ENCODE measurements at regions not wholly inside any gene's neighbourhood (a gene's known extent, or its start where the extent isn't known, plus 50 kb on each side); places are given as distances from the start of the nearest gene placed in this dataset.

DNA sequence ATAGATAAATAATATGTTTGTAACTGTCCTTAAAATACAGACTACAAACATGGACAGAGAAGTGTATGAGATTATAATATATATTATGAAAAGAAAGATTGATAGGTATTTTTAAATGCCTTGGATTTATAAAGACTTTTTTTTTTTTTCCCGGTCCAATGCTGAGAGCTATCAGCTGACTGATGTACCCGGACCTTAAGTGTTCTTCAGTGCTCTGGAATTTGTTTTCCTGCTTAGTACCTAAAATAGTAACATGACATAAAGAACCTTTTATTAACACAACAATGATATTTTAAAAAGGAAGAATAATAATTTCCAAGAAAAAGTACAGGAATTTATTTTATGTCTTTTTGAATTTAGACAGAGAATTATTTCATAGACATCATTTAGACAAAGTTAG, 795.5 kb upstream of the PCDH9 start:
- intact Hi-C loops (cut with micrococcal nuclease; ENCODE audit: unreplicated experiment), result no loop called here
- no peaks in the 10 kb centered on the region for H3K9me3 Mint-ChIP-seq (ENCODE audit: unreplicated experiment)
- H3K4me3 Mint-ChIP-seq (ENCODE audit: unreplicated experiment), result no peak overlapping the region

DNA sequence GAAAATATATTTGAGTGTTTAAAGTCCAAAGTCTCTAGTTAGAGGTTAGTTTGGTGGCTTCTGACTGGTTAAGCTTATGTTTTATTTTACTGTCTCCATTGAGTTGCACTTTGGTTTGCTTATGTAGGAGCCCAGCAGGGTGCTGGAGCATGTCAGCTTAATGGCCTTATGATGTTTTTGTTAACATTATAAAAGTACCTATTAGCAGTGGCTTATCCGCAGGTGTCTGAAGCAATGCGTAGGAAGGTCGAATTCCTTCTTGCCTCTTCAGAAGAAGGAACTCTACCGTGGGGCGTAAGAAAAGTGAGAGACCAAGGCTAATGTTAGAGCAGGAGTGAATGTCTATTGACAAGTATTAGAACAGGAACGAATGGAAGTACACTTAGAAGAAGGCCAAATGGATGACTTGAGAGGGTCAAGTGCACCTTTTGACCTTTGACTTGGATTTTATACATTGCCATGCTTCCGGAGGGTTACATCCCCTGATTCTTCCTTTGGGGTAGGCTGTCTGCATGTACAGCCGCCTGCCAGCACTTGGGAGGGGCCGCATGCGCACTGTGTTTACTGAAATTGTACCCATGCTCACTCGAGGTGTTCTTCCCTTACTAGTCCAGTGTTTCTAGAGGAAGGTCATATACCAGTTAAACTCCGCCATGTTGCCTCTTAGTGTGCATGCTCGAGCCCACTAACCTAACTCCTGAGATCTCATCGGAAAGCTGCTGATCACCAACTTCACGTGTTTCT, 793.9 kb upstream of the PCDH9 start:
- Histone ChIP-seq H3K9me3 (no peaks in the 10 kb centered on the region; the same call in 1 of the 2 replicates), H3K36me3 (ENCODE audit: control insufficient read depth, insufficient read depth, low read length) (no peaks in the 10 kb centered on the region), H3K4me1 (no peaks in the 10 kb centered on the region), H3K4me3 (ENCODE audit: low read depth, low read length) (no peak overlapping the region), H3K27me3 (replicated peaks; ENCODE audit: control insufficient read depth, insufficient read depth, low read length) (no peaks in the 10 kb centered on the region)
- DNase-seq, result no peak
- no peaks in the 10 kb centered on the region for H3K9me3 Mint-ChIP-seq (ENCODE audit: unreplicated experiment)
- BruUV-seq (replicated peaks), result no TSS peak
- ChIA-PET CTCF (no interaction called here), POLR2A (no interaction called here)
- intact Hi-C loops (cut with micrococcal nuclease; ENCODE audit: unreplicated experiment), result no loop called here
- no peak overlapping the region for H3K4me3 Mint-ChIP-seq (ENCODE audit: unreplicated experiment)
- H3K4me1 Mint-ChIP-seq (ENCODE audit: low read depth, unreplicated experiment), result no peaks in the 10 kb centered on the region
- no peaks in the 10 kb centered on the region for H3K36me3 Mint-ChIP-seq (ENCODE audit: insufficient read depth, unreplicated experiment)
- H3K27ac Mint-ChIP-seq (ENCODE audit: unreplicated experiment), result no peak overlapping the region
- TF ChIP-seq, protein P1, sequence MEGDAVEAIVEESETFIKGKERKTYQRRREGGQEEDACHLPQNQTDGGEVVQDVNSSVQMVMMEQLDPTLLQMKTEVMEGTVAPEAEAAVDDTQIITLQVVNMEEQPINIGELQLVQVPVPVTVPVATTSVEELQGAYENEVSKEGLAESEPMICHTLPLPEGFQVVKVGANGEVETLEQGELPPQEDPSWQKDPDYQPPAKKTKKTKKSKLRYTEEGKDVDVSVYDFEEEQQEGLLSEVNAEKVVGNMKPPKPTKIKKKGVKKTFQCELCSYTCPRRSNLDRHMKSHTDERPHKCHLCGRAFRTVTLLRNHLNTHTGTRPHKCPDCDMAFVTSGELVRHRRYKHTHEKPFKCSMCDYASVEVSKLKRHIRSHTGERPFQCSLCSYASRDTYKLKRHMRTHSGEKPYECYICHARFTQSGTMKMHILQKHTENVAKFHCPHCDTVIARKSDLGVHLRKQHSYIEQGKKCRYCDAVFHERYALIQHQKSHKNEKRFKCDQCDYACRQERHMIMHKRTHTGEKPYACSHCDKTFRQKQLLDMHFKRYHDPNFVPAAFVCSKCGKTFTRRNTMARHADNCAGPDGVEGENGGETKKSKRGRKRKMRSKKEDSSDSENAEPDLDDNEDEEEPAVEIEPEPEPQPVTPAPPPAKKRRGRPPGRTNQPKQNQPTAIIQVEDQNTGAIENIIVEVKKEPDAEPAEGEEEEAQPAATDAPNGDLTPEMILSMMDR (IDR thresholded peaks at IDR 0.05; ENCODE audit: insufficient read depth in 1 of 2, low read depth in 1 of 2, low read length in 1 of 2, severe bottlenecking in 1 of 2, unreplicated experiment in 1 of 2), result no peak
- H3K27me3 Mint-ChIP-seq (ENCODE audit: insufficient read depth, unreplicated experiment), result no peaks in the 10 kb centered on the region

More for the DNA sequence above, 795.5 kb upstream of the PCDH9 start:
- no TSS peak for BruUV-seq (replicated peaks)
- TF ChIP-seq, protein P1 (IDR thresholded peaks at IDR 0.05; ENCODE audit: insufficient read depth in 1 of 2, low read depth in 1 of 2, low read length in 1 of 2, severe bottlenecking in 1 of 2, unreplicated experiment in 1 of 2), result no peak
- no peak for DNase-seq
- Mint-ChIP-seq H3K36me3 (ENCODE audit: insufficient read depth, unreplicated experiment) (no peaks in the 10 kb centered on the region), H3K4me1 (ENCODE audit: low read depth, unreplicated experiment) (no peaks in the 10 kb centered on the region), H3K27ac (ENCODE audit: unreplicated experiment) (no peak overlapping the region), H3K27me3 (ENCODE audit: insufficient read depth, unreplicated experiment) (no peaks in the 10 kb centered on the region)
- no peak overlapping the region for H3K4me3 ChIP-seq (ENCODE audit: low read depth, low read length)
- H3K4me1 ChIP-seq, result no peaks in the 10 kb centered on the region
- ChIA-PET CTCF (no interaction called here), POLR2A (no interaction called here)
- H3K36me3 ChIP-seq (ENCODE audit: control insufficient read depth, insufficient read depth, low read length), result no peaks in the 10 kb centered on the region
- H3K9me3 ChIP-seq, result no peaks in the 10 kb centered on the region; the same call in 1 of the 2 replicates
- no peaks in the 10 kb centered on the region for H3K27me3 ChIP-seq (replicated peaks; ENCODE audit: control insufficient read depth, insufficient read depth, low read length)

- H3K27ac Mint-ChIP-seq (ENCODE audit: unreplicated experiment), result no peak overlapping the region
- BruUV-seq (replicated peaks), result no TSS peak
- no peak overlapping the region for H3K4me3 Mint-ChIP-seq (ENCODE audit: unreplicated experiment)
- POLR2A ChIA-PET, result no interaction called here
- no peaks in the 10 kb centered on the region for H3K27me3 Mint-ChIP-seq (ENCODE audit: insufficient read depth, unreplicated experiment)
- Histone ChIP-seq H3K4me1 (peaks cover 3% of the 10 kb centered on the region; the same call in 1 of the 2 replicates), H3K9me3 (no peaks in the 10 kb centered on the region; the same call in 1 of the 2 replicates), H3K27me3 (replicated peaks; ENCODE audit: control insufficient read depth, insufficient read depth, low read length) (no peaks in the 10 kb centered on the region), H3K36me3 (ENCODE audit: control insufficient read depth, insufficient read depth, low read length) (no peaks in the 10 kb centered on the region), H3K4me3 (ENCODE audit: low read depth, low read length) (no peak overlapping the region)
- H3K4me1 Mint-ChIP-seq (ENCODE audit: low read depth, unreplicated experiment), result no peaks in the 10 kb centered on the region
- intact Hi-C loops (cut with micrococcal nuclease; ENCODE audit: unreplicated experiment), result no loop called here
- H3K36me3 Mint-ChIP-seq (ENCODE audit: insufficient read depth, unreplicated experiment), result no peaks in the 10 kb centered on the region
- no peaks in the 10 kb centered on the region for H3K9me3 Mint-ChIP-seq (ENCODE audit: unreplicated experiment)
- TF ChIP-seq, protein P1 (IDR thresholded peaks at IDR 0.05; ENCODE audit: insufficient read depth in 1 of 2, low read depth in 1 of 2, low read length in 1 of 2, severe bottlenecking in 1 of 2, unreplicated experiment in 1 of 2), result no peak
- DNase-seq, result no peak
- CTCF ChIA-PET, result no interaction called here
Measured at GRCh38 chr13:68019901-68020300, 789.8 kb upstream of the PCDH9 start.

Measured in Caco-2 (cell line).